ENCODE measurements at regions not wholly inside any gene's neighbourhood (a gene's known extent, or its start where the extent isn't known, plus 50 kb on each side); places are given as distances from the start of the nearest gene placed in this dataset.

DNA sequence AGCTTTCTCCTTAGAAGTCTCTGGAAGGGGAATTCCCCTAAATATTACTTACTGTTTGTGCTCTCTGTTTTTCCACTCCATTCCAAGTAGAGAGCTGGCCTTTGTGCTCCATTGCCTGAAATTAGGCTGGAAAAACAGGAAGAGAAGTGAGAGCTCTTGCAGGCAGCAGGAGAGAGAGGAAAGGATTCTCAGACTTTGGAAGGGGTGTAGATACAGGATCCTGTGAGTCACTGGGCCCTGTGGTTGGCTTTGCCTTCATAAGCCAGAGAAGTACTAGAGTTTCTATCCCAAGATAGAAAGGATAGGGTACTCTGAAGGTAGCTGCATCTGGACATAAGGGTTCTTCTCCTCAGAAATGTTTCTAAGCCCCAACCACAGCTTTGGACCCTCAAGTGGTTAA lies 188.9 kb downstream of the CMPK2 start:
- no peak for DNase-seq (ENCODE audit: low read depth in 1 of 2, low spot score in 2 of 2)
- Histone ChIP-seq H3K4me1 (replicated peaks in 1 of 4; ENCODE audit: control insufficient read depth in 3 of 4, insufficient read depth in 4 of 4, low read length in 3 of 4) (peaks cover 6 to 12% (median 9%) of the 10 kb centered on the region in 4 experiments; a peak in 6 of 7 replicates), H2AK5ac (ENCODE audit: low read depth, low read length) (no peak overlapping the region), H2BK120ac (replicated peaks; ENCODE audit: low read depth, low read length) (no peak overlapping the region), H3K56ac (replicated peaks; ENCODE audit: insufficient read length, low read depth, low read length) (no peak overlapping the region), H4K20me1 (replicated peaks in 1 of 2; ENCODE audit: control insufficient read depth in 1 of 2, insufficient read depth in 2 of 2, low read length in 2 of 2) (no peaks in the 10 kb centered on the region), H2AFZ (ENCODE audit: low read length) (no peak overlapping the region), H2BK20ac (ENCODE audit: low read length) (no peak overlapping the region), H4K5ac (ENCODE audit: insufficient read length, low read depth, low read length) (no peak overlapping the region), H2BK15ac (ENCODE audit: low read length) (no peak overlapping the region), H3K27me3 (replicated peaks in 1 of 4; ENCODE audit: control insufficient read depth in 3 of 4, extremely low read depth in 1 of 4, insufficient read depth in 3 of 4, low read length in 3 of 4) (no peaks in the 10 kb centered on the region; a peak in 3 of 7 replicates), H3K18ac (ENCODE audit: extremely low read depth, low read length) (no peak overlapping the region), H3K36me3 (ENCODE audit: control insufficient read depth in 2 of 4, insufficient read depth in 4 of 4, low read length in 3 of 4) (no peaks in the 10 kb centered on the region), H3K4me3 (ENCODE audit: extremely low read depth in 1 of 4, insufficient read depth in 2 of 4, low read depth in 3 of 4, low read length in 4 of 4) (no peak overlapping the region), H2BK5ac (ENCODE audit: low read depth, low read length) (no peak overlapping the region), H4K91ac (replicated peaks; ENCODE audit: insufficient read length, low read length) (no peak overlapping the region), H3K4me2 (ENCODE audit: insufficient read depth in 1 of 2, low read depth in 2 of 2, low read length in 2 of 2) (no peak overlapping the region), H3K23ac (ENCODE audit: insufficient read length) (no peak overlapping the region), H3K79me2 (ENCODE audit: control insufficient read depth in 1 of 2, insufficient read depth in 2 of 2, low read length in 2 of 2) (no peaks in the 10 kb centered on the region), H2BK12ac (ENCODE audit: low read depth, low read length) (no peak overlapping the region), H4K8ac (ENCODE audit: extremely low read depth, insufficient read depth, low read length) (no peak overlapping the region), H3K4ac (replicated peaks; ENCODE audit: insufficient read length, low read depth, low read length) (no peak overlapping the region), H3K27ac (ENCODE audit: low read depth, low read length) (no peak overlapping the region), H3K14ac (ENCODE audit: insufficient read length) (no peak overlapping the region), H3K9me3 (ENCODE audit: insufficient read depth in 2 of 2, low read depth in 1 of 2, low read length in 1 of 2) (no peaks in the 10 kb centered on the region), H3K79me1 (ENCODE audit: low read depth, low read length) (no peaks in the 10 kb centered on the region), H3K9ac (replicated peaks in 1 of 4; ENCODE audit: extremely low read depth in 1 of 4, low read depth in 3 of 4, low read length in 3 of 4) (no peak overlapping the region), H3K23me2 (ENCODE audit: low read depth, low read length) (no peaks in the 10 kb centered on the region)
- FAIRE-seq, result no peak
- TF ChIP-seq KDM4A (IDR thresholded peaks at IDR 0.05; ENCODE audit: low read depth, low read length, severe bottlenecking) (no peak), TAF1 (IDR thresholded peaks at IDR 0.05; ENCODE audit: low read depth, low read length) (no peak), KDM1A (IDR thresholded peaks at IDR 0.05; ENCODE audit: borderline replicate concordance, low read length) (no peak), ASH2L (IDR thresholded peaks at IDR 0.05; ENCODE audit: low read length) (no peak), EP300 (IDR thresholded peaks at IDR 0.05; ENCODE audit: borderline replicate concordance in 1 of 2, low read depth in 2 of 2, low read length in 2 of 2) (no peak), RXRA (IDR thresholded peaks at IDR 0.05; ENCODE audit: insufficient read depth, low read depth, low read length) (no peak), SP2 (IDR thresholded peaks at IDR 0.05; ENCODE audit: low read length) (no peak), NRF1 (IDR thresholded peaks at IDR 0.05; ENCODE audit: low read depth, low read length) (no peak)
- POLR2A ChIA-PET (ENCODE audit: partially characterized antibody), result no interaction called here
- CTCF ChIA-PET (ENCODE audit: partially characterized antibody), result no interaction called here

Measured in H1 (cell line).